MM.1S (cell line): ENCODE measurements at regions not wholly inside any gene's neighbourhood (a gene's known extent, or its start where the extent isn't known, plus 50 kb on each side); places are given as distances from the start of the nearest gene placed in this dataset.

ENCODE experiments used
- DNase-seq: peaks from one replicate; pipeline ENCODE4 v3.0.0-alpha.2; 2015
- H2AFZ ChIP-seq: fragments of 300-600 bp; sonication (generic); 2 replicates; pipeline ENCODE4 v1.6.0; 2016; ENCODE audit warnings: antibody characterized with exemption, low read length
- H3F3A ChIP-seq: fragments of 300-600 bp; sonication (generic); 2 replicates; pipeline ENCODE4 v1.6.1; 2016; ENCODE audit warnings: mild to moderate bottlenecking, antibody characterized with exemption, low read length, moderate library complexity, mixed read lengths; ENCODE audit not compliant: insufficient read depth
- H3K27ac ChIP-seq: fragments of 300-600 bp; sonication (generic); 2 replicates; pipeline ENCODE4 v1.5.1; 2016; ENCODE audit warnings: mild to moderate bottlenecking, low read length
- H3K27me3 ChIP-seq: fragments of 300-600 bp; sonication (generic); replicated peaks from 2 replicates; pipeline ENCODE4 v1.6.0; 2016; ENCODE audit warnings: low read length; ENCODE audit not compliant: insufficient read depth
- H3K36me3 ChIP-seq: fragments of 300-600 bp; sonication (generic); replicated peaks from 2 replicates; pipeline ENCODE4 v1.6.1; 2016; ENCODE audit warnings: mild to moderate bottlenecking, low read length, mixed read lengths; ENCODE audit not compliant: insufficient read depth
- H3K4me1 ChIP-seq: fragments of 300-600 bp; sonication (generic); 2 replicates; pipeline ENCODE4 v1.6.1; 2016; ENCODE audit warnings: low read length, mixed read lengths
- H3K4me2 ChIP-seq: fragments of 300-600 bp; sonication (generic); 2 replicates; pipeline ENCODE4 v1.6.0; 2016; ENCODE audit warnings: low read depth, low read length
- H3K4me3 ChIP-seq: fragments of 300-600 bp; sonication (generic); 2 replicates; pipeline ENCODE4 v1.5.1; 2016; ENCODE audit warnings: low read length, mixed read lengths
- H3K79me2 ChIP-seq: fragments of 300-600 bp; sonication (generic); 2 replicates; pipeline ENCODE4 v1.6.1; 2016; ENCODE audit warnings: mixed run types, low read length, mixed read lengths
- H3K9ac ChIP-seq: fragments of 300-600 bp; sonication (generic); 2 replicates; pipeline ENCODE4 v1.6.1; 2016; ENCODE audit warnings: low read length, mixed read lengths
- H3K9me2 ChIP-seq: fragments of 300-600 bp; sonication (generic); replicated peaks from 2 replicates; pipeline ENCODE4 v1.6.1; 2016; ENCODE audit warnings: mild to moderate bottlenecking, low read length, mixed read lengths; ENCODE audit not compliant: insufficient read depth
- H3K9me3 ChIP-seq: fragments of 300-600 bp; sonication (generic); replicated peaks from 2 replicates; pipeline ENCODE4 v1.6.1; 2016; ENCODE audit warnings: mild to moderate bottlenecking, low read length, mixed read lengths; ENCODE audit not compliant: insufficient read depth
- H4K20me1 ChIP-seq: fragments of 300-600 bp; sonication (generic); 2 replicates; pipeline ENCODE4 v1.6.1; 2016; ENCODE audit warnings: mild to moderate bottlenecking, low read length, moderate library complexity, mixed read lengths; ENCODE audit not compliant: insufficient read depth
- EZH2 ChIP-seq: fragments of 300-600 bp; sonication (generic); optimal IDR thresholded peaks from 2 replicates; pipeline ENCODE3; 2017; ENCODE audit warnings: low read depth, mild to moderate bottlenecking, antibody characterized with exemption, low read length, mixed read lengths
- EZH2phosphoT487 ChIP-seq: fragments of 300-600 bp; sonication (generic); IDR thresholded peaks from 2 replicates; pipeline ENCODE4 v1.6.1; 2018; ENCODE audit warnings: antibody characterized with exemption, low read length
- TF ChIP-seq, protein P1 (sequence below): fragments of 300-600 bp; sonication (generic); IDR thresholded peaks from 2 replicates; pipeline ENCODE4 v1.5.1; 2016; ENCODE audit warnings: antibody characterized with exemption, low read length, mixed read lengths

DNA sequence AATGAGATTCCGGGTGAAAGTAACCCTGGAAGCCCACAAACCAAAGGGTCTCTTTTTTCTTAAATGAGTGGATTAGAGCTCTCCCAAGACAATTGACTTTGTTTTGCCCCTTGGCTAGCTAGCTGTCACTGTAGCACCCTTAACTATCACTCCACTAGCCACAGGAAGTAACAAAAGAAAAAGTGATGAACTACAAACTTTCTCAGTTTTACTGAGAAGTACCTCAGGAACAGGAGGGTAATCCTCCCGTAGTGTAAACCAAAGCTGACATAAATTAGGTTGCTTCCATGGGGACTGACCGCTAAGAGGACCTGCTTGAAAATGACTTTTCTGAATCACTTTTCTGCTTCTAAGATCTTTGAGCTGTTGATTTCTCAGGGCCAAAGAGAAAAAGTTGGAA, 240.1 kb downstream of the BARHL2 start:
- Histone ChIP-seq H3K79me2 (no peaks in the 10 kb centered on the region), H3K4me2 (no peak overlapping the region), H2AFZ (no peak overlapping the region), H3K36me3 (no peaks in the 10 kb centered on the region), H3K9me2 (no peaks in the 10 kb centered on the region), H4K20me1 (no peaks in the 10 kb centered on the region), H3K9ac (no peak overlapping the region), H3K27me3 (no peaks in the 10 kb centered on the region), H3K4me1 (no peaks in the 10 kb centered on the region), H3K27ac (no peak overlapping the region), H3F3A (no peaks in the 10 kb centered on the region), H3K9me3 (no peaks in the 10 kb centered on the region), H3K4me3 (no peak overlapping the region)
- no peak for DNase-seq
- TF ChIP-seq, protein P1, sequence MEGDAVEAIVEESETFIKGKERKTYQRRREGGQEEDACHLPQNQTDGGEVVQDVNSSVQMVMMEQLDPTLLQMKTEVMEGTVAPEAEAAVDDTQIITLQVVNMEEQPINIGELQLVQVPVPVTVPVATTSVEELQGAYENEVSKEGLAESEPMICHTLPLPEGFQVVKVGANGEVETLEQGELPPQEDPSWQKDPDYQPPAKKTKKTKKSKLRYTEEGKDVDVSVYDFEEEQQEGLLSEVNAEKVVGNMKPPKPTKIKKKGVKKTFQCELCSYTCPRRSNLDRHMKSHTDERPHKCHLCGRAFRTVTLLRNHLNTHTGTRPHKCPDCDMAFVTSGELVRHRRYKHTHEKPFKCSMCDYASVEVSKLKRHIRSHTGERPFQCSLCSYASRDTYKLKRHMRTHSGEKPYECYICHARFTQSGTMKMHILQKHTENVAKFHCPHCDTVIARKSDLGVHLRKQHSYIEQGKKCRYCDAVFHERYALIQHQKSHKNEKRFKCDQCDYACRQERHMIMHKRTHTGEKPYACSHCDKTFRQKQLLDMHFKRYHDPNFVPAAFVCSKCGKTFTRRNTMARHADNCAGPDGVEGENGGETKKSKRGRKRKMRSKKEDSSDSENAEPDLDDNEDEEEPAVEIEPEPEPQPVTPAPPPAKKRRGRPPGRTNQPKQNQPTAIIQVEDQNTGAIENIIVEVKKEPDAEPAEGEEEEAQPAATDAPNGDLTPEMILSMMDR = no peak
- TF ChIP-seq EZH2phosphoT487 (no peak), EZH2 (no peak)

DNA sequence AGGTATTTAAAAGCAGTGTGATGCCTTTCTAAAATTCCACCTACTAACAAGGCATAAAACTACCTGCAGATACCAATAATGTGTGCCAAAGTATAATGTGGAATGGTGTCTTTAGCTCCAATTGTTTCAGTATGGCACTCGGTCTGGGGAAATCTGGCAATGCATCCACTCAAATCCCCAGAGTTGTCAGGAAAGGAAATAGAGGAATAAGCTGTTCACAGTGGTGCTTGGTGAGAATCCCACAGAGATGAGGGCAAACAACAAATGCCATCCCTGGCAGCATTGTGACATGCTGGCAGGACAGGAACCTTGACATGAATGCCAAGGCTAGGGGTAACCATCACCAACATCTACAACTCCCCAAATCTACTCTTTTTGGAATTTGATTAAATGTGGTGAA, 240.7 kb downstream of the BARHL2 start:
- Histone ChIP-seq H3K9me3 (no peaks in the 10 kb centered on the region), H3K9me2 (no peaks in the 10 kb centered on the region), H3K9ac (no peak overlapping the region), H3K79me2 (no peaks in the 10 kb centered on the region), H4K20me1 (no peaks in the 10 kb centered on the region), H3K36me3 (no peaks in the 10 kb centered on the region), H3K4me1 (no peaks in the 10 kb centered on the region), H3K27ac (no peak overlapping the region), H3K4me3 (no peak overlapping the region), H3F3A (no peaks in the 10 kb centered on the region), H3K27me3 (no peaks in the 10 kb centered on the region), H3K4me2 (no peak overlapping the region), H2AFZ (no peak overlapping the region)
- DNase-seq = no peak
- TF ChIP-seq, protein P1 = no peak
- TF ChIP-seq EZH2 (no peak), EZH2phosphoT487 (no peak)

DNA sequence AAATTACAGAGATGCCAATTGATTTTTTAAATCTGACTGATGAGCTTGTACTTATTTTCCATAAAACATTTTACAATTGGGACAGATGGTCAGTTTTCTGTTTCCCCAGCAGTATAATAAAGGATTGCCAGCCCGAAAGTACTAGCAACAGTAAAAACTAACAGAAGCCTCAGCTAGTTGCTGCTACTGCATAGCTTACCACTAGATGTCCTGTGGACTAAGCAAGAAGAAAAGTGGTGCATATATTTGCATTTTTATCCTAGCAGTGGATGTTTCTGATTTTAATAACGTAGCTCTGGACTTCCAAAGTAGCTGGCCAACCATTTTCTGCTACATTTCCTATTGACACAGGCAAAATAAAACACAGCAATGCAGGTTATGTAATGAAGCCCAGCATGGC, 241.5 kb downstream of the BARHL2 start:
- no peak for DNase-seq

More for the DNA sequence above, 241.5 kb downstream of the BARHL2 start:
- H3K9me2 ChIP-seq = no peaks in the 10 kb centered on the region
- TF ChIP-seq EZH2phosphoT487 (no peak), EZH2 (no peak)
- TF ChIP-seq, protein P1 = no peak
- no peaks in the 10 kb centered on the region for H3K36me3 ChIP-seq
- H3F3A ChIP-seq = no peaks in the 10 kb centered on the region
- H3K4me2 ChIP-seq = no peak overlapping the region
- H3K4me3 ChIP-seq = no peak overlapping the region
- no peak overlapping the region for H3K9ac ChIP-seq
- no peaks in the 10 kb centered on the region for H3K9me3 ChIP-seq
- no peaks in the 10 kb centered on the region for H4K20me1 ChIP-seq
- no peaks in the 10 kb centered on the region for H3K27me3 ChIP-seq
- no peak overlapping the region for H2AFZ ChIP-seq
- no peaks in the 10 kb centered on the region for H3K79me2 ChIP-seq
- no peak overlapping the region for H3K27ac ChIP-seq
- H3K4me1 ChIP-seq = no peaks in the 10 kb centered on the region
